HCT116 (cell line): ENCODE measurements at regions not wholly inside any gene's neighbourhood (a gene's known extent, or its start where the extent isn't known, plus 50 kb on each side); places are given as distances from the start of the nearest gene placed in this dataset.

Source experiments
- EGR1 ChIP-seq: IDR thresholded peaks from 2 replicates; pipeline ENCODE4 v1.6.1; 2012; ENCODE audit warnings: low read depth
- EZH2 ChIP-seq: fragments of 200-600 bp; sonication (generic); IDR thresholded peaks from 2 replicates; pipeline ENCODE4 v1.6.1; 2017; ENCODE audit warnings: antibody characterized with exemption, mixed run types
- EZH2phosphoT487 ChIP-seq: fragments of 200-600 bp; IDR thresholded peaks from 2 replicates; pipeline ENCODE4 v1.6.1; 2018; ENCODE audit warnings: antibody characterized with exemption, borderline replicate concordance
- JUND ChIP-seq: IDR thresholded peaks from 2 replicates; pipeline ENCODE4 v1.6.1; 2012
- POLR2A ChIP-seq: IDR thresholded peaks from 2 replicates; pipeline ENCODE4 v1.7.0; 2011; ENCODE audit warnings: borderline replicate concordance; ENCODE audit not compliant: insufficient read depth, insufficient read length; ENCODE audit errors: extremely low read depth
- POLR2AphosphoS5 ChIP-seq: IDR thresholded peaks from 2 replicates; pipeline ENCODE4 v1.6.1; 2011; ENCODE audit warnings: mild to moderate bottlenecking, low read depth, low read length, moderate library complexity
- RAD21 ChIP-seq: IDR thresholded peaks from 2 replicates; pipeline ENCODE4 v1.6.1; 2012; ENCODE audit warnings: low read depth, mild to moderate bottlenecking
- YY1 ChIP-seq: IDR thresholded peaks from 2 replicates; pipeline ENCODE4 v1.6.1; 2011; ENCODE audit warnings: low read length, low read depth, moderate library complexity, mild to moderate bottlenecking; ENCODE audit not compliant: insufficient replicate concordance; ENCODE audit errors: extremely low read depth
- ZBTB33 ChIP-seq: IDR thresholded peaks from 2 replicates; pipeline ENCODE4 v1.6.1; 2011; ENCODE audit warnings: mild to moderate bottlenecking, low read length, moderate library complexity; ENCODE audit not compliant: insufficient replicate concordance; ENCODE audit errors: extremely low read depth
- ZFX ChIP-seq: fragments of 450-650 bp; IDR thresholded peaks from 2 replicates; pipeline ENCODE4 v1.6.1; 2017
- ZNF274 ChIP-seq: fragments of 200-500 bp; sonication (Bioruptor generic); IDR thresholded peaks from 2 replicates; pipeline ENCODE4 v1.6.1; 2014; ENCODE audit warnings: mild to moderate bottlenecking, low read depth, low read length, inconsistent platforms
- TF ChIP-seq, protein P1 (sequence below): IDR thresholded peaks from 2 replicates; pipeline ENCODE4 v1.6.1; 2012
- TF ChIP-seq, protein P2 (sequence below), 3 experiments: fragments of 200-600 bp in 1 of 3; sonication (generic) in 1 of 3; IDR thresholded peaks in 2 of 3; conservative IDR thresholded peaks in 1 of 3; 2 replicates each; pipeline ENCODE4 v1.5.1; 2012 to 2017; ENCODE audit warnings: low read depth in 2 of 3, low read length in 2 of 3, antibody characterized with exemption in 1 of 3, borderline replicate concordance in 1 of 3, control low read depth in 1 of 3, mild to moderate bottlenecking in 1 of 3, mixed read lengths in 1 of 3, mixed run types in 1 of 3, moderate library complexity in 1 of 3; ENCODE audit not compliant: insufficient read depth in 1 of 3
- TF ChIP-seq, protein P3 (sequence below): IDR thresholded peaks from 2 replicates; pipeline ENCODE4 v1.6.1; 2012; ENCODE audit warnings: low read depth

- TF ChIP-seq, protein P1, sequence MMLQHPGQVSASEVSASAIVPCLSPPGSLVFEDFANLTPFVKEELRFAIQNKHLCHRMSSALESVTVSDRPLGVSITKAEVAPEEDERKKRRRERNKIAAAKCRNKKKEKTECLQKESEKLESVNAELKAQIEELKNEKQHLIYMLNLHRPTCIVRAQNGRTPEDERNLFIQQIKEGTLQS: no peak
- TF ChIP-seq EZH2 (no peak), ZFX (no peak), POLR2A (no peak), ZBTB33 (no peak), POLR2AphosphoS5 (no peak), JUND (no peak), EGR1 (no peak), YY1 (no peak), ZNF274 (no peak), EZH2phosphoT487 (no peak), RAD21 (no peak)
- TF ChIP-seq, protein P2, sequence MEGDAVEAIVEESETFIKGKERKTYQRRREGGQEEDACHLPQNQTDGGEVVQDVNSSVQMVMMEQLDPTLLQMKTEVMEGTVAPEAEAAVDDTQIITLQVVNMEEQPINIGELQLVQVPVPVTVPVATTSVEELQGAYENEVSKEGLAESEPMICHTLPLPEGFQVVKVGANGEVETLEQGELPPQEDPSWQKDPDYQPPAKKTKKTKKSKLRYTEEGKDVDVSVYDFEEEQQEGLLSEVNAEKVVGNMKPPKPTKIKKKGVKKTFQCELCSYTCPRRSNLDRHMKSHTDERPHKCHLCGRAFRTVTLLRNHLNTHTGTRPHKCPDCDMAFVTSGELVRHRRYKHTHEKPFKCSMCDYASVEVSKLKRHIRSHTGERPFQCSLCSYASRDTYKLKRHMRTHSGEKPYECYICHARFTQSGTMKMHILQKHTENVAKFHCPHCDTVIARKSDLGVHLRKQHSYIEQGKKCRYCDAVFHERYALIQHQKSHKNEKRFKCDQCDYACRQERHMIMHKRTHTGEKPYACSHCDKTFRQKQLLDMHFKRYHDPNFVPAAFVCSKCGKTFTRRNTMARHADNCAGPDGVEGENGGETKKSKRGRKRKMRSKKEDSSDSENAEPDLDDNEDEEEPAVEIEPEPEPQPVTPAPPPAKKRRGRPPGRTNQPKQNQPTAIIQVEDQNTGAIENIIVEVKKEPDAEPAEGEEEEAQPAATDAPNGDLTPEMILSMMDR (IDR thresholded peaks at IDR 0.05 in 2 of 3, conservative IDR thresholded peaks at IDR 0.05 in 1 of 3; ENCODE audit: borderline replicate concordance in 1 of 3, insufficient read depth in 1 of 3, low read depth in 2 of 3, low read length in 2 of 3): no peak
- TF ChIP-seq, protein P3, sequence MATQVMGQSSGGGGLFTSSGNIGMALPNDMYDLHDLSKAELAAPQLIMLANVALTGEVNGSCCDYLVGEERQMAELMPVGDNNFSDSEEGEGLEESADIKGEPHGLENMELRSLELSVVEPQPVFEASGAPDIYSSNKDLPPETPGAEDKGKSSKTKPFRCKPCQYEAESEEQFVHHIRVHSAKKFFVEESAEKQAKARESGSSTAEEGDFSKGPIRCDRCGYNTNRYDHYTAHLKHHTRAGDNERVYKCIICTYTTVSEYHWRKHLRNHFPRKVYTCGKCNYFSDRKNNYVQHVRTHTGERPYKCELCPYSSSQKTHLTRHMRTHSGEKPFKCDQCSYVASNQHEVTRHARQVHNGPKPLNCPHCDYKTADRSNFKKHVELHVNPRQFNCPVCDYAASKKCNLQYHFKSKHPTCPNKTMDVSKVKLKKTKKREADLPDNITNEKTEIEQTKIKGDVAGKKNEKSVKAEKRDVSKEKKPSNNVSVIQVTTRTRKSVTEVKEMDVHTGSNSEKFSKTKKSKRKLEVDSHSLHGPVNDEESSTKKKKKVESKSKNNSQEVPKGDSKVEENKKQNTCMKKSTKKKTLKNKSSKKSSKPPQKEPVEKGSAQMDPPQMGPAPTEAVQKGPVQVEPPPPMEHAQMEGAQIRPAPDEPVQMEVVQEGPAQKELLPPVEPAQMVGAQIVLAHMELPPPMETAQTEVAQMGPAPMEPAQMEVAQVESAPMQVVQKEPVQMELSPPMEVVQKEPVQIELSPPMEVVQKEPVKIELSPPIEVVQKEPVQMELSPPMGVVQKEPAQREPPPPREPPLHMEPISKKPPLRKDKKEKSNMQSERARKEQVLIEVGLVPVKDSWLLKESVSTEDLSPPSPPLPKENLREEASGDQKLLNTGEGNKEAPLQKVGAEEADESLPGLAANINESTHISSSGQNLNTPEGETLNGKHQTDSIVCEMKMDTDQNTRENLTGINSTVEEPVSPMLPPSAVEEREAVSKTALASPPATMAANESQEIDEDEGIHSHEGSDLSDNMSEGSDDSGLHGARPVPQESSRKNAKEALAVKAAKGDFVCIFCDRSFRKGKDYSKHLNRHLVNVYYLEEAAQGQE: no peak
Observed at GRCh38 chr15:75136758-75137157, 64.9 kb upstream of the C15orf39 start.
